Mammary epithelial cell (primary cell): ENCODE measurements at regions not wholly inside any gene's neighbourhood (a gene's known extent, or its start where the extent isn't known, plus 50 kb on each side); places are given as distances from the start of the nearest gene placed in this dataset.

Experiments used
- CTCF ChIP-seq, 2 donors: IDR thresholded peaks in 1 of 2; conservative IDR thresholded peaks in 1 of 2; 2 replicates each; pipeline ENCODE4 v1.5.1; 2011 to 2012; ENCODE audit warnings: inconsistent platforms in 2 of 2, low read length in 2 of 2, mild to moderate bottlenecking in 2 of 2, control low read depth in 1 of 2, low read depth in 1 of 2; ENCODE audit not compliant: insufficient read depth in 1 of 2; ENCODE audit errors: extremely low read depth in 1 of 2
- EZH2 ChIP-seq: IDR thresholded peaks from 2 replicates; pipeline ENCODE4 v1.6.1; 2012; ENCODE audit warnings: low read length, inconsistent platforms, borderline replicate concordance

GRCh38 chr2:19250906-19251305 lies 107.5 kb downstream of the OSR1 start:
- TF ChIP-seq CTCF (conservative IDR thresholded peaks at IDR 0.05 in 1 of 2, IDR thresholded peaks at IDR 0.05 in 1 of 2; ENCODE audit: extremely low read depth in 1 of 2, insufficient read depth in 1 of 2, low read depth in 1 of 2, low read length in 2 of 2) (no peak), EZH2 (no peak)
